GM21528 (cell line): ENCODE measurements at regions not wholly inside any gene's neighbourhood (a gene's known extent, or its start where the extent isn't known, plus 50 kb on each side); places are given as distances from the start of the nearest gene placed in this dataset.
"Not testable (repeated sequence)": the region's sequence is repeated elsewhere in the genome, so short reads cannot be mapped to it uniquely, and the experiment has no call there.

Source experiments
- ATAC-seq: cut with Tn5 transposase; IDR thresholded peaks from one replicate; pipeline ENCODE4 v1.9.1; 2021; ENCODE audit warnings: mild to moderate bottlenecking, moderate library complexity; ENCODE audit not compliant: unreplicated experiment, low FRiP score

DNA sequence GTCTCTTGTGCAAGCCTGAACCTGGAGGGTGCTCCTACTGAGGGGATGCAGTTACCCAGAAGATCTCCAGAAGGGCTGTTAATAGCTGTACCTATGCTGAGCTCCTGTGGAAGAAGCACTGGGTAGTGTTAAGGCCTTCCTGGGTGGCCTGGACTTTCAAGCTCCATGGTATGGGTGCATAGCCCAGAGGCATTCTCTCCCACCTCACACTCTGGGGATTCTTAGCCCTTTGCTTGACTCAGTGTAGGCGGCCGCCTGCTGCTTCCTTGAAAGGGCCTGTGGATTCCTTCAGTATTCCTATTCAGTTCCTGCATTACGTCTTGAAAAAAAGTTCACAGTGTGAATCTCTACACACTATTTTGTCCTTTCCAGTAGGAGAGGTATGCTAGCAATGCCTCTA is 235.7 kb upstream of the MAGEB16 start:
- no peak for ATAC-seq

DNA sequence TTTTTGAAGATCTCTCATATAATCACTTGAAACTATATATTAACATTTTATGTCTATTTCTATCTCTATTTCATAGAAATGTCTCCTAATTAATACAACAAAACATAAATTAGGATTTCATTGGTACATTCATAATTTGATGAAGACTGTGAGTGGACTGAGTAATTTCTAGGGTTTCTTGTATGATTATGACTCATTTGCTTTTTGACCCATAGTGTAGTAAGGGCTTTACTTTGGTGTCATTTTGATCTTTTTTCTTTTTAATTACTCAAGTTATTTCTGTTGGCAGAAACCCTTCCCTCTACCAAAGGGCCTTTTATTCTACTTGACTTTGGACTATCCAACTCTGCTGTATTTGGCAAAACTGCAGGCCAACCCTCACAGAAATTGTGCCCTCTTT is 207.9 kb upstream of the MAGEB16 start:
- no peak for ATAC-seq

DNA sequence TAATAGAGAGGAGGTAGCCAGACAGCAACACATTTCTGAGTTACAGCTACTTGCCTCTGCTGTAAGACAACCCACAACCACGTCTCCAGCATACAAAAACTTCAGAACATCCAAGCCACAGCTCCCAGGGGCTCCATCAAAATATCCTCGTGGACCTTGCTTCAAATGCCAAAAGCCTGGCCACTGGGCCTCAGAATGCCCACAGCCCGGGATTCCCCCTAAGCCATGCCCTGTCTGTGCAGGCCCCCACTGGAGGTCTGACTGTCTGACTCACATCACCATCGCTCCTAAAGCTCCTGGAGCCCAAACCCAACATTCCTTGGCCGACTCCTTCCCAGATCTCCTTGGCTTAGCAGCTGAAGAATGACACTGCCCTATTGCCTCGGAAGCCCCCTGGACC is 186.6 kb upstream of the MAGEB16 start:
- ATAC-seq, result not testable (repeated sequence)

GRCh38 chrX:35617836-35618235 is 180.3 kb upstream of the MAGEB16 start:
- no peak for ATAC-seq

DNA sequence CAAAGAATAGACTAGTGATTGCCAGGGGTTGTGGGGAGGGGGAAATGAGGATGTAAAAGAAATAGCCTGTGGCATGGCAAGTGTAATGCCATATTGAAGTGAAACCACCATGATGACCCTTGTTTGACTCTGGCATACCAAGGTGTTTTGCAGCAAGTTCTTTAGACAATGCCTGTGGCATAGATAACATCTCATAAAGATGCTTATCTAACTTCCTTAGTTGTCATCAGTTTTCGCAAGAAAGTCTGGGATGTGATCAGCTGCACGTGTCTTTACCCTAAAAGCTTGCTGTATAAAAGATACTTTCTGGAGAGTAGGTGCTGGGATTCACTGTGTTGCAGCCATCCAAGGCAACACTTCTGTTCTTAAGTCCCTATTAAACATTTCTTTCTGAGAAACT is 176.1 kb upstream of the MAGEB16 start:
- ATAC-seq, result no peak

GRCh38 chrX:35622601-35623000 is 175.5 kb upstream of the MAGEB16 start:
- ATAC-seq, result no peak

- ATAC-seq, result no peak
Measured at GRCh38 chrX:35625714-35626113, 172.4 kb upstream of the MAGEB16 start.

GRCh38 chrX:35626124-35626523 is 172.0 kb upstream of the MAGEB16 start:
- no peak for ATAC-seq

DNA sequence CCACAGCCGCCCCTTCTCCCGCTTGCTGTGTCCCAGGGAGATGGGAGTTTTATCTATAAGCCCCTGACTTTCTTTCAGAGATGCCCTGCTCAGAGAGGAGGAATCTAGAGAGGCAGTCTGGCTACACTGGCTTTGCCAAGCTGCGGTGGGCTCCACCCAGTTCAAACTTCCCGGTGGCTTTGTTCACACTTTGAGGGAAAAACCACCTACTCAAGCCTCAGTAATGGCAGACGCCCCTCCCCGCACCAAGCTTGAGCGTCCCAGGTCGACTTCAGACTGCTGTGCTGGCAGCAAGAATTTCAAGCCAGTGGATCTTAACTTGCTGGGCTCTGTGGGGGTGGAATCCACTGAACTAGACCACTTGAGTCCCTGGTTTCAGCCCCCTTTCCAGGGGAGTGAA is 162.2 kb upstream of the MAGEB16 start:
- ATAC-seq, result not testable (repeated sequence)

GRCh38 chrX:35664833-35665232 is 133.3 kb upstream of the MAGEB16 start:
- no peak for ATAC-seq

DNA sequence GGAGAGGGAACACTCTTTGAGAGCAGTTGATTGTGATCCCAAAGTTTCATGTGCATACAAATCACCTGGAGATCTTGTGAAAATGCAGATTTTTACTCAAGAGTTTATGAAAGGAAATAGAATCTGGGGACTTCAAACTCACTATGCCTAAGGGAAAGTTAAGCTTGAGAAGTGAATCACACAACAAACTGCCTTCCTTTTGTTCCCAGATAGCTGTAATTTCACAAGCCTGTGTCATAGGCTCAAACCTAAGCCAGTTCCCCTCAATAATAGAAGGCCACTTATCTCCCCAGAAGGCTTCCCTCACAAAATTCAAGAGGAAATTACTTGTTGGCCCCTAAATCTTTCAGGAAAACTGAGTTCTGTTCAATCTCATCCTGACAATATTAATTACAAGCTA is 132.8 kb upstream of the MAGEB16 start:
- ATAC-seq, result no peak

DNA sequence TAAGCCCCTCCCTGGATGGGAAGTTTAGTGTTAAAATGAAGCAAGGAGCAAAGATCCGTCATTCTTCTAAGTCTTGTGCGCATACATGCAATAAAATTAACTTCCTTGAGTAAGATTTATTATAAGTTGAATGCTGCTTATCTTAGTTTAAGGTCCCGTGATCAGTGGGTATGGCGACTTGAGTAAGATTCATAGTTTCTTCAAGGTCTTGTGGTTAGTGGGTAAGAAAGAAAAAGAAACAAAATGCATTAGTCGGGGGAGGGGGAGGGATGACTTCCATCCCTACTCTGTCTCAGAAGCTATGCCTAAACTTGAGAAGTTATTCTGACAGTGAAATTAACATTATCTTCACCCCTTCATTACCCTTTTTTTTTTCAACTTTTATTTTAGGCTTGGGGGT is 127.3 kb upstream of the MAGEB16 start:
- no peak for ATAC-seq

DNA sequence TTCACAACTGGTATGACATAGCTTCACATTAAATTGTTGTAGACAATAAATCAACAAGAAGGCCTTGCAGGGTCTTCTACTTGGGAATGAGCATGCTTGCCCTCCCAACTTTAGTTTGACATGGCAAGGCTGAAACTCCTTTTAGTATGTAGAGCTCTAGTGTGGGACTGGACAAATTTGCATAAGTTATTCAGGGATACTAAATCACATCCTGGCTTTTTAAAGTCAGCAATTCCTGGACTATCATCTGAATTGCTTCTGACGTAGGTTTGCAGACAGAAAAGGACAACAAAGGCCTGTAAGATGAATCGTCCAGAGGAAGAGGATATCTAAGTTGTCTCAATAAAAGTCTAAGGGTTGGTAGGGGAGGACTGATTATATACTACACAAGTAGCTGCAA is 123.0 kb upstream of the MAGEB16 start:
- ATAC-seq, result no peak

- ATAC-seq, result no peak
Measured at GRCh38 chrX:35680940-35681346, 117.2 kb upstream of the MAGEB16 start.

DNA sequence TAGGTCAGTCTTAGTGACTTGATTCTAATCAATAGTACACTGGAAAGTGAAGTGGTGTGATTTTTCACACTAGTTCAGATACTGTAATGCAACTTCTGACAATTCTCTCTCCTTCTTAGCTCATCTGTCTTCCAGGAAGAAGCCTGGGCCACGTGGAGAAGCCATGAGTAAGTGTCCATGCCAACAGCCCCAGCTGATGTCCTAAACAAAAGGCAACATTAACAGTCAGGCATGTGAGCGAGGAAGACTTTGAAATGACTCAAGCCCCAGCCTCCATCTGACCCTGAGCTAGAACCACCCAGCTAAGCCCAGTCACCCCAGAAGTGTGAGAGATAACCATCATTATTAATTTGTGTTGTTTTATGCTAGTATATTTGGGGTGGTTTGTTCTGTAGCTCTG is 115.7 kb upstream of the MAGEB16 start:
- ATAC-seq, result no peak

- no peak for ATAC-seq
Measured at GRCh38 chrX:35696760-35697234, 101.3 kb upstream of the MAGEB16 start.

- ATAC-seq, result no peak
Measured at GRCh38 chrX:35699642-35700041, 98.5 kb upstream of the MAGEB16 start.

- ATAC-seq, result no peak
Measured at GRCh38 chrX:35700121-35700520, 98.0 kb upstream of the MAGEB16 start.

DNA sequence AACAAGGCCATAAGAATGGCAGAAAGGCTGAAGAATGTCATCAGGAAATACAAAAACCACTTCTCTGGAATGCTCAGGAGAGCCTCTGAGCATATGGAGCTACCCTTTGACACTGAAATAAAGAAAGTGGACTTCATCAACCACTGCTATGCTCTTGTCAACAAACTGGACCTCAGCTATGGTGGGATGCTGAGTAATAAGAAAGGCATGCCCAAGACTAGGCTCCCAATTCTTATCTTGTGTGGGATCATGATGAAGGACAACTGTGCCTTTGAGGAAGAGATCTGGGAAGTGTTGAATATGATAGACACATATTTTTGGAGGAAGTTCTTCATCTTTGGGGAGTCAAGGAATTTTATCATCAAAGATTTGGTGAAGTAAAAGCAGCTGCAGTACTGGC is 86.9 kb upstream of the MAGEB16 start:
- ATAC-seq, result no peak

DNA sequence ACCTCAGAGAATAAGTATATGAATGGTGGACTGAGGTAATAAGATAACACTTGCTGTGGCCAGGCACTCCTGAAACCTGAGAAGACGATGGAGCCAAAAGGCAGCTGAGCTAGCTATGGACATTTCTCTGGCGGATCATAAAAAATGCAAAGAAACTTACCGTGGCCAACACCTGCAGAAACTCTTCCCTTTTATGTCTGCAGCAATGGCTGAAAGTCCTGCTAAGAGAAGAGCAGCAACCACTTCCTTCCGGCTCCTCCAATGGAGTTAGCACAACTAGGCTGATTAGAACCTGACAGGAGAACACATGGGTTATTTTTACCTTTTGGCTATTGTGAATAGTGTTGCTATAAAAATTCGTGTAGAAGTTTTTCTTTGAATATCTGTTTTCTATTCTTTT is 76.0 kb upstream of the MAGEB16 start:
- ATAC-seq, result no peak

- ATAC-seq, result no peak
Measured at GRCh38 chrX:35726176-35726575, 72.0 kb upstream of the MAGEB16 start.

GRCh38 chrX:35728481-35728880 is 69.7 kb upstream of the MAGEB16 start:
- no peak for ATAC-seq

DNA sequence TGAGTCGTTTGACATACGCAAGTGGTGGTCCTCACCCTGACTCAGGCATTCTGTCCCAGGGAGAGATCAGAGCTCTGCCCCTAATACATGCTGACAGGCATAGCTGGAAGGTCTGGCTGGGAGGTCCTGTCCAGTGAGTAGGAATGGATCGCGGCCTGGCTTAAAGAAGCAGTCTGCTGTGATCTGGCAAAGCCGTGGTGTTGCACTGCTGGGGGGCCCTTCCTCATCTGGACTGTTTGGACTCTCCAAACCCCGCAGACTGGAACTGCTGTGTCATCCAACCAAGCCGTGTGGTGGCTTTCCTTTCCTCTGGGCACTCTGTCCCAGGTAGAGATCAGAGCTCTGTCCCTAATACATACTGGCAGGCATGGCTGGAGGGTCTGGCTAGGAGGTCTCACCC is 64.3 kb upstream of the MAGEB16 start:
- ATAC-seq, result no peak
